Thoracic aorta (tissue), 2 donors: ENCODE measurements at regions not wholly inside any gene's neighbourhood (a gene's known extent, or its start where the extent isn't known, plus 50 kb on each side); places are given as distances from the start of the nearest gene placed in this dataset.

Experiments
- ATAC-seq: fragments of 150-250 bp; one replicate; pipeline ENCODE4 v1.8.0; 2017; ENCODE audit warnings: low read depth; ENCODE audit not compliant: insufficient number of reproducible peaks, low FRiP score
- DNase-seq: peaks from one replicate; pipeline ENCODE4 v3.0.0-alpha.2; 2020; ENCODE audit warnings: low spot score
- H3K27ac ChIP-seq, 2 donors: fragments of 200-600 bp; sonication (generic); 1 replicate in 1 of 2; 2 replicates in 1 of 2; pipeline ENCODE4 v1.5.1; 2016; ENCODE audit warnings: mild to moderate bottlenecking in 2 of 2, moderate library complexity in 2 of 2
- H3K27me3 ChIP-seq: fragments of 200-600 bp; sonication (generic); replicated peaks from 2 replicates; pipeline ENCODE4 v1.6.0; 2016; ENCODE audit warnings: mild to moderate bottlenecking; ENCODE audit not compliant: insufficient read depth
- H3K36me3 ChIP-seq: fragments of 200-600 bp; sonication (generic); one replicate; pipeline ENCODE4 v1.5.1; 2016
- H3K4me1 ChIP-seq, 2 donors: fragments of 200-600 bp; sonication (generic); 1 replicate in 1 of 2; 2 replicates in 1 of 2; pipeline versions ENCODE4 v1.5.1 to v1.6.0; 2016; ENCODE audit warnings: low read depth in 2 of 2, mild to moderate bottlenecking in 1 of 2; ENCODE audit not compliant: control insufficient read depth in 1 of 2
- H3K4me3 ChIP-seq: fragments of 200-600 bp; sonication (generic); 2 replicates; pipeline ENCODE4 v1.5.1; 2016; ENCODE audit warnings: mild to moderate bottlenecking
- H3K9me3 ChIP-seq: fragments of 200-600 bp; sonication (generic); 2 replicates; pipeline ENCODE4 v1.5.1; 2016
- CTCF ChIP-seq: fragments of 200-600 bp; sonication (generic); IDR thresholded peaks from one replicate; pipeline ENCODE4 v1.5.1; 2019; ENCODE audit warnings: antibody characterized with exemption

- DNase-seq, result no peak
- no peak for TF ChIP-seq CTCF
- Histone ChIP-seq H3K27me3 (no peaks in the 10 kb centered on the region), H3K4me1 (peaks cover 8 to 39% of the 10 kb centered on the region in 2 donors), H3K36me3 (no peaks in the 10 kb centered on the region), H3K27ac (peak overlapping the region in 1 of 2 donors; percentile 57), H3K4me3 (no peak overlapping the region), H3K9me3 (no peaks in the 10 kb centered on the region)
- ATAC-seq, result no peak
These were observed 70.1 kb upstream of the SDK1 start for GRCh38 chr7:3230908-3231307.

GRCh38 chr7:3232228-3232627, 68.8 kb upstream of the SDK1 start:
- DNase-seq (peak; percentile 31), ATAC-seq (peak; percentile 95)
- no peak overlapping the region for H3K4me3 ChIP-seq
- H3K9me3 ChIP-seq, result no peaks in the 10 kb centered on the region
- H3K27ac ChIP-seq, result peak overlapping the region; percentile 72 to 80
- no peaks in the 10 kb centered on the region for H3K27me3 ChIP-seq
- peaks cover 8 to 39% of the 10 kb centered on the region in 2 donors for H3K4me1 ChIP-seq
- no peaks in the 10 kb centered on the region for H3K36me3 ChIP-seq
- no peak for TF ChIP-seq CTCF

GRCh38 chr7:3233301-3233700, 67.8 kb upstream of the SDK1 start:
- H3K27ac ChIP-seq, result peak overlapping the region; percentile 72 to 80
- ATAC-seq (no peak), DNase-seq (no peak)
- H3K9me3 ChIP-seq, result no peaks in the 10 kb centered on the region
- TF ChIP-seq CTCF, result no peak
- H3K4me1 ChIP-seq, result peaks cover 8 to 34% of the 10 kb centered on the region in 2 donors
- H3K36me3 ChIP-seq, result no peaks in the 10 kb centered on the region
- no peak overlapping the region for H3K4me3 ChIP-seq
- no peaks in the 10 kb centered on the region for H3K27me3 ChIP-seq

GRCh38 chr7:3234051-3234450, 67.0 kb upstream of the SDK1 start:
- Histone ChIP-seq H3K4me3 (no peak overlapping the region), H3K36me3 (no peaks in the 10 kb centered on the region), H3K27me3 (no peaks in the 10 kb centered on the region), H3K9me3 (no peaks in the 10 kb centered on the region), H3K27ac (no peak overlapping the region), H3K4me1 (peaks cover 8 to 34% of the 10 kb centered on the region in 2 donors)
- ATAC-seq, result no peak
- no peak for TF ChIP-seq CTCF
- DNase-seq, result no peak

GRCh38 chr7:3234851-3235250, 66.2 kb upstream of the SDK1 start:
- no peak for TF ChIP-seq CTCF
- no peaks in the 10 kb centered on the region for H3K27me3 ChIP-seq
- peaks cover 8 to 34% of the 10 kb centered on the region in 2 donors for H3K4me1 ChIP-seq
- ATAC-seq (no peak), DNase-seq (no peak)
- H3K4me3 ChIP-seq, result no peak overlapping the region
- H3K9me3 ChIP-seq, result no peaks in the 10 kb centered on the region
- H3K27ac ChIP-seq, result no peak overlapping the region
- no peaks in the 10 kb centered on the region for H3K36me3 ChIP-seq
